Panc1 (cell line): ENCODE measurements at regions not wholly inside any gene's neighbourhood (a gene's known extent, or its start where the extent isn't known, plus 50 kb on each side); places are given as distances from the start of the nearest gene placed in this dataset.

Experiments
- ATAC-seq: fragments of 200-7000 bp; cut with Tn5 transposase; 2 replicates; pipeline ENCODE4 v1.9.1; 2020; ENCODE audit warnings: mild to moderate bottlenecking, moderate library complexity
- BruUV-seq: library from RNA; stranded (reverse); fragments of 400-500 nt; replicated peaks from 2 replicates; lab custom pipeline; 2021; lab: Mats Ljungman, UMichigan
- CTCF ChIA-PET: fragments of 300-600 bp; sonication (Branson Sonifier 250); formaldehyde crosslinking; loops from one replicate; lab custom pipeline; 2022; ENCODE audit warnings: antibody characterized with exemption; lab: Charles Lee
- POLR2A ChIA-PET: fragments of 300-600 bp; sonication (Branson Sonifier 250); formaldehyde crosslinking; loops from one replicate; lab custom pipeline; 2022; ENCODE audit warnings: antibody characterized with exemption; lab: Charles Lee
- DNase-seq: peaks from one replicate; pipeline ENCODE4 v3.0.0-alpha.2; 2010; ENCODE audit warnings: low read depth, low spot score
- H3K27ac ChIP-seq: 2 replicates; pipeline ENCODE4 v1.5.1; 2011; ENCODE audit warnings: mild to moderate bottlenecking, low read length, inconsistent platforms
- H3K27me3 ChIP-seq: fragments of 200-500 bp; sonication (Bioruptor generic); 2 replicates; pipeline ENCODE4 v1.6.0; 2014; ENCODE audit warnings: low read length, inconsistent platforms; ENCODE audit not compliant: control insufficient read depth, insufficient read depth
- H3K36me3 ChIP-seq: fragments of 200-500 bp; sonication (Bioruptor generic); 2 replicates; pipeline ENCODE4 v1.5.1; 2014; ENCODE audit warnings: inconsistent platforms, mild to moderate bottlenecking, low read length, moderate library complexity; ENCODE audit not compliant: control insufficient read depth, insufficient read depth
- H3K4me1 ChIP-seq: 2 replicates; pipeline ENCODE4 v1.5.1; 2011; ENCODE audit warnings: inconsistent platforms, mild to moderate bottlenecking, low read length, moderate library complexity; ENCODE audit not compliant: control insufficient read depth, insufficient read depth
- H3K4me3 ChIP-seq, 2 experiments: 2 replicates each; pipeline ENCODE4 v1.5.1; 2011 to 2012; ENCODE audit warnings: low read depth in 2 of 2, low read length in 2 of 2, mild to moderate bottlenecking in 2 of 2, inconsistent platforms in 1 of 2, moderate library complexity in 1 of 2
- H3K9me3 ChIP-seq: fragments of 200-500 bp; sonication (Bioruptor generic); 2 replicates; pipeline ENCODE4 v1.5.1; 2014; ENCODE audit warnings: low read depth, mild to moderate bottlenecking, inconsistent platforms, low read length, moderate library complexity; ENCODE audit not compliant: control insufficient read depth, insufficient read depth
- CTCF ChIP-seq: fragments of 450-650 bp; IDR thresholded peaks from 2 replicates; pipeline ENCODE4 v1.5.1; 2017; ENCODE audit warnings: mild to moderate bottlenecking
- POLR2AphosphoS5 ChIP-seq: IDR thresholded peaks from 2 replicates; pipeline ENCODE4 v1.6.1; 2012; ENCODE audit warnings: mild to moderate bottlenecking, low read depth, low read length, moderate library complexity
- SIN3A ChIP-seq: IDR thresholded peaks from 2 replicates; pipeline ENCODE4 v1.6.1; 2012; ENCODE audit warnings: low read depth, mild to moderate bottlenecking, low read length, moderate library complexity, borderline replicate concordance; ENCODE audit not compliant: insufficient read depth
- TCF7L2 ChIP-seq: IDR thresholded peaks from 2 replicates; pipeline ENCODE4 v1.6.1; 2011; ENCODE audit warnings: mild to moderate bottlenecking, low read depth, low read length, inconsistent platforms
- in situ Hi-C: cut with HindIII; loops from 2 replicates; pipeline ENCODE4 v1.10.0; 2016; ENCODE audit warnings: low sequenced_read_pairs, low pct_unique_long_range_greater_than_20kb
- intact Hi-C: fragments of 100-400 bp; cut with micrococcal nuclease; formaldehyde crosslinking; loops from one replicate; pipeline ENCODE4 v1.10.0; 2022; ENCODE audit not compliant: unreplicated experiment
- TF ChIP-seq, protein P1 (sequence below), 2 experiments: IDR thresholded peaks; 2 replicates each; pipeline ENCODE4 v1.6.1; 2011 to 2012; ENCODE audit warnings: low read depth in 2 of 2, control low read depth in 1 of 2, low read length in 1 of 2, mild to moderate bottlenecking in 1 of 2, moderate library complexity in 1 of 2; ENCODE audit not compliant: insufficient read depth in 1 of 2

- intact Hi-C loops (no loop called here), in situ Hi-C loops (no loop called here)
- BruUV-seq, result no TSS peak
- no peaks in the 10 kb centered on the region for H3K9me3 ChIP-seq
- H3K27me3 ChIP-seq, result no peaks in the 10 kb centered on the region
- ChIA-PET POLR2A (no interaction called here), CTCF (no interaction called here)
- DNase-seq (no peak), ATAC-seq (no peak)
- H3K36me3 ChIP-seq, result no peaks in the 10 kb centered on the region
- no peak overlapping the region for H3K27ac ChIP-seq
- no peaks in the 10 kb centered on the region for H3K4me1 ChIP-seq
- TF ChIP-seq, protein P1, sequence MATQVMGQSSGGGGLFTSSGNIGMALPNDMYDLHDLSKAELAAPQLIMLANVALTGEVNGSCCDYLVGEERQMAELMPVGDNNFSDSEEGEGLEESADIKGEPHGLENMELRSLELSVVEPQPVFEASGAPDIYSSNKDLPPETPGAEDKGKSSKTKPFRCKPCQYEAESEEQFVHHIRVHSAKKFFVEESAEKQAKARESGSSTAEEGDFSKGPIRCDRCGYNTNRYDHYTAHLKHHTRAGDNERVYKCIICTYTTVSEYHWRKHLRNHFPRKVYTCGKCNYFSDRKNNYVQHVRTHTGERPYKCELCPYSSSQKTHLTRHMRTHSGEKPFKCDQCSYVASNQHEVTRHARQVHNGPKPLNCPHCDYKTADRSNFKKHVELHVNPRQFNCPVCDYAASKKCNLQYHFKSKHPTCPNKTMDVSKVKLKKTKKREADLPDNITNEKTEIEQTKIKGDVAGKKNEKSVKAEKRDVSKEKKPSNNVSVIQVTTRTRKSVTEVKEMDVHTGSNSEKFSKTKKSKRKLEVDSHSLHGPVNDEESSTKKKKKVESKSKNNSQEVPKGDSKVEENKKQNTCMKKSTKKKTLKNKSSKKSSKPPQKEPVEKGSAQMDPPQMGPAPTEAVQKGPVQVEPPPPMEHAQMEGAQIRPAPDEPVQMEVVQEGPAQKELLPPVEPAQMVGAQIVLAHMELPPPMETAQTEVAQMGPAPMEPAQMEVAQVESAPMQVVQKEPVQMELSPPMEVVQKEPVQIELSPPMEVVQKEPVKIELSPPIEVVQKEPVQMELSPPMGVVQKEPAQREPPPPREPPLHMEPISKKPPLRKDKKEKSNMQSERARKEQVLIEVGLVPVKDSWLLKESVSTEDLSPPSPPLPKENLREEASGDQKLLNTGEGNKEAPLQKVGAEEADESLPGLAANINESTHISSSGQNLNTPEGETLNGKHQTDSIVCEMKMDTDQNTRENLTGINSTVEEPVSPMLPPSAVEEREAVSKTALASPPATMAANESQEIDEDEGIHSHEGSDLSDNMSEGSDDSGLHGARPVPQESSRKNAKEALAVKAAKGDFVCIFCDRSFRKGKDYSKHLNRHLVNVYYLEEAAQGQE (IDR thresholded peaks at IDR 0.05; ENCODE audit: insufficient read depth in 1 of 2, low read depth in 2 of 2, low read length in 1 of 2), result no peak
- TF ChIP-seq CTCF, result no peak
- no peak for TF ChIP-seq POLR2AphosphoS5
- TF ChIP-seq SIN3A, result no peak
- H3K4me3 ChIP-seq, result no peak overlapping the region
Observed at GRCh38 chr14:34173916-34174315, 223.0 kb upstream of the EGLN3 start.

GRCh38 chr14:34172550-34173368 is 221.9 kb upstream of the EGLN3 start:
- no peak for ATAC-seq
- ChIA-PET POLR2A (no interaction called here), CTCF (no interaction called here)
- TF ChIP-seq TCF7L2 (no peak), SIN3A (no peak), POLR2AphosphoS5 (no peak), CTCF (no peak)
- TF ChIP-seq, protein P1 (IDR thresholded peaks at IDR 0.05; ENCODE audit: insufficient read depth in 1 of 2, low read depth in 2 of 2, low read length in 1 of 2), result no peak
- Histone ChIP-seq H3K27me3 (no peaks in the 10 kb centered on the region), H3K36me3 (no peaks in the 10 kb centered on the region), H3K4me3 (no peak overlapping the region), H3K9me3 (no peaks in the 10 kb centered on the region), H3K4me1 (no peaks in the 10 kb centered on the region), H3K27ac (no peak overlapping the region)
- intact Hi-C loops, result no loop called here
- no peak for DNase-seq
- no TSS peak for BruUV-seq
- in situ Hi-C loops, result no loop called here
